ENCODE measurements at regions not wholly inside any gene's neighbourhood (a gene's known extent, or its start where the extent isn't known, plus 50 kb on each side); places are given as distances from the start of the nearest gene placed in this dataset.

GRCh38 chr5:57785946-57786345, 303.3 kb upstream of the ACTBL2 start:
- Histone ChIP-seq H3K4me3 (ENCODE audit: low read depth in 1 of 2, low read length in 2 of 2) (no peak overlapping the region), H3K79me2 (ENCODE audit: insufficient read depth, low read length) (no peaks in the 10 kb centered on the region), H3K4me1 (ENCODE audit: insufficient read depth, low read length) (no peaks in the 10 kb centered on the region), H4K20me1 (ENCODE audit: insufficient read depth, low read length) (no peaks in the 10 kb centered on the region), H3K4me2 (ENCODE audit: insufficient read depth, low read length) (no peak overlapping the region), H3K27me3 (ENCODE audit: insufficient read depth, low read length, poor library complexity) (peaks cover 4% of the 10 kb centered on the region), H2AFZ (ENCODE audit: low read depth, low read length) (no peak overlapping the region), H3K9me3 (ENCODE audit: insufficient read depth, low read length, severe bottlenecking) (no peaks in the 10 kb centered on the region), H3K27ac (ENCODE audit: low read length) (no peak overlapping the region), H3K9ac (ENCODE audit: low read depth, low read length) (no peak overlapping the region), H3K36me3 (ENCODE audit: insufficient read depth, low read length) (no peaks in the 10 kb centered on the region)
- no peak for DNase-seq
- ATAC-seq (ENCODE audit: insufficient read depth, low read depth), result no peak
- TF ChIP-seq EZH2 (IDR thresholded peaks at IDR 0.05; ENCODE audit: borderline replicate concordance, low read depth, low read length, severe bottlenecking) (no peak), CTCF (IDR thresholded peaks at IDR 0.05; ENCODE audit: borderline replicate concordance, extremely low read depth, low read length, poor library complexity, severe bottlenecking) (no peak)

GRCh38 chr5:57784121-57784520, 301.5 kb upstream of the ACTBL2 start:
- no peak overlapping the region for H3K4me3 ChIP-seq (ENCODE audit: low read depth in 1 of 2, low read length in 2 of 2)
- H4K20me1 ChIP-seq (ENCODE audit: insufficient read depth, low read length), result no peaks in the 10 kb centered on the region
- no peak overlapping the region for H2AFZ ChIP-seq (ENCODE audit: low read depth, low read length)
- no peak overlapping the region for H3K9ac ChIP-seq (ENCODE audit: low read depth, low read length)
- H3K27me3 ChIP-seq (ENCODE audit: insufficient read depth, low read length, poor library complexity), result no peaks in the 10 kb centered on the region
- no peaks in the 10 kb centered on the region for H3K79me2 ChIP-seq (ENCODE audit: insufficient read depth, low read length)
- ATAC-seq (ENCODE audit: insufficient read depth, low read depth) (no peak), DNase-seq (no peak)
- no peak for TF ChIP-seq EZH2 (IDR thresholded peaks at IDR 0.05; ENCODE audit: borderline replicate concordance, low read depth, low read length, severe bottlenecking)
- no peak for TF ChIP-seq CTCF (IDR thresholded peaks at IDR 0.05; ENCODE audit: borderline replicate concordance, extremely low read depth, low read length, poor library complexity, severe bottlenecking)
- no peak overlapping the region for H3K27ac ChIP-seq (ENCODE audit: low read length)
- no peaks in the 10 kb centered on the region for H3K9me3 ChIP-seq (ENCODE audit: insufficient read depth, low read length, severe bottlenecking)
- no peak overlapping the region for H3K4me2 ChIP-seq (ENCODE audit: insufficient read depth, low read length)
- H3K4me1 ChIP-seq (ENCODE audit: insufficient read depth, low read length), result no peaks in the 10 kb centered on the region
- H3K36me3 ChIP-seq (ENCODE audit: insufficient read depth, low read length), result no peaks in the 10 kb centered on the region

- Histone ChIP-seq H3K79me2 (ENCODE audit: insufficient read depth, low read length) (no peaks in the 10 kb centered on the region), H3K36me3 (ENCODE audit: insufficient read depth, low read length) (no peaks in the 10 kb centered on the region), H3K27ac (ENCODE audit: low read length) (no peak overlapping the region), H4K20me1 (ENCODE audit: insufficient read depth, low read length) (no peaks in the 10 kb centered on the region), H3K9ac (ENCODE audit: low read depth, low read length) (no peak overlapping the region), H2AFZ (ENCODE audit: low read depth, low read length) (no peak overlapping the region), H3K4me1 (ENCODE audit: insufficient read depth, low read length) (no peaks in the 10 kb centered on the region), H3K27me3 (ENCODE audit: insufficient read depth, low read length, poor library complexity) (no peaks in the 10 kb centered on the region), H3K4me2 (ENCODE audit: insufficient read depth, low read length) (no peak overlapping the region), H3K9me3 (ENCODE audit: insufficient read depth, low read length, severe bottlenecking) (no peaks in the 10 kb centered on the region), H3K4me3 (ENCODE audit: low read depth in 1 of 2, low read length in 2 of 2) (no peak overlapping the region)
- ATAC-seq (ENCODE audit: insufficient read depth, low read depth) (no peak), DNase-seq (no peak)
- TF ChIP-seq CTCF (IDR thresholded peaks at IDR 0.05; ENCODE audit: borderline replicate concordance, extremely low read depth, low read length, poor library complexity, severe bottlenecking) (no peak), EZH2 (IDR thresholded peaks at IDR 0.05; ENCODE audit: borderline replicate concordance, low read depth, low read length, severe bottlenecking) (no peak)
Observed at GRCh38 chr5:57783693-57784092, 301.1 kb upstream of the ACTBL2 start.

GRCh38 chr5:57780961-57781325, 298.3 kb upstream of the ACTBL2 start:
- Histone ChIP-seq H3K4me2 (ENCODE audit: insufficient read depth, low read length) (no peak overlapping the region), H3K9ac (ENCODE audit: low read depth, low read length) (no peak overlapping the region), H3K79me2 (ENCODE audit: insufficient read depth, low read length) (no peaks in the 10 kb centered on the region), H3K27ac (ENCODE audit: low read length) (no peak overlapping the region), H3K36me3 (ENCODE audit: insufficient read depth, low read length) (no peaks in the 10 kb centered on the region), H4K20me1 (ENCODE audit: insufficient read depth, low read length) (no peaks in the 10 kb centered on the region), H3K27me3 (ENCODE audit: insufficient read depth, low read length, poor library complexity) (no peaks in the 10 kb centered on the region), H3K4me1 (ENCODE audit: insufficient read depth, low read length) (no peaks in the 10 kb centered on the region), H3K9me3 (ENCODE audit: insufficient read depth, low read length, severe bottlenecking) (no peaks in the 10 kb centered on the region), H2AFZ (ENCODE audit: low read depth, low read length) (no peak overlapping the region), H3K4me3 (ENCODE audit: low read depth in 1 of 2, low read length in 2 of 2) (no peak overlapping the region)
- ATAC-seq (ENCODE audit: insufficient read depth, low read depth), result no peak
- TF ChIP-seq EZH2 (IDR thresholded peaks at IDR 0.05; ENCODE audit: borderline replicate concordance, low read depth, low read length, severe bottlenecking) (no peak), CTCF (IDR thresholded peaks at IDR 0.05; ENCODE audit: borderline replicate concordance, extremely low read depth, low read length, poor library complexity, severe bottlenecking) (no peak)
- DNase-seq, result no peak
